ENCODE measurements at regions not wholly inside any gene's neighbourhood (a gene's known extent, or its start where the extent isn't known, plus 50 kb on each side); places are given as distances from the start of the nearest gene placed in this dataset.

- TF ChIP-seq CTCF (optimal IDR thresholded peaks at IDR 0.05 in 1 of 3, IDR thresholded peaks at IDR 0.05 in 1 of 3, conservative IDR thresholded peaks at IDR 0.05 in 1 of 3; ENCODE audit: extremely low read depth in 1 of 3, insufficient read depth in 2 of 3, low read length in 3 of 3) (no peak), EZH2 (IDR thresholded peaks at IDR 0.05; ENCODE audit: low read length) (no peak)
Observed at GRCh38 chr10:33669904-33670303, 335.4 kb upstream of the NRP1 start.

Measured in keratinocyte (primary cell).